ENCODE measurements at regions not wholly inside any gene's neighbourhood (a gene's known extent, or its start where the extent isn't known, plus 50 kb on each side); places are given as distances from the start of the nearest gene placed in this dataset.

GRCh38 chr12:23464241-23464812, 485.1 kb downstream of the SOX5 start:
- no peak for DNase-seq (ENCODE audit: low spot score)

GRCh38 chr12:23472329-23472971, 477.0 kb downstream of the SOX5 start:
- DNase-seq (ENCODE audit: low spot score), result no peak

GRCh38 chr12:23473071-23473470, 476.4 kb downstream of the SOX5 start:
- DNase-seq (ENCODE audit: low spot score), result no peak

GRCh38 chr12:23474438-23474976, 475.0 kb downstream of the SOX5 start:
- DNase-seq (ENCODE audit: low spot score), result no peak

Data from kidney tubule cell (primary cell).